WTC11 (cell line): ENCODE measurements at regions not wholly inside any gene's neighbourhood (a gene's known extent, or its start where the extent isn't known, plus 50 kb on each side); places are given as distances from the start of the nearest gene placed in this dataset.

Experiments used
- ATAC-seq: fragments of 200-7000 bp; cut with Tn5 transposase; 2 replicates; pipeline ENCODE4 v1.10.0; 2021; ENCODE audit warnings: mild to moderate bottlenecking, moderate library complexity
- CTCF ChIA-PET: fragments of 300-600 bp; sonication (Branson Sonifier 250); formaldehyde crosslinking; loops from one replicate; lab custom pipeline; 2021; ENCODE audit warnings: antibody characterized with exemption; lab: Charles Lee
- POLR2A ChIA-PET: fragments of 350-600 bp; sonication (Branson Sonifier 250); formaldehyde crosslinking; loops from one replicate; lab custom pipeline; 2021; ENCODE audit warnings: antibody characterized with exemption; lab: Charles Lee
- DNase-seq: peaks from one replicate; pipeline ENCODE4 v3.0.0; 2021; ENCODE audit warnings: low spot score
- H3K27ac Mint-ChIP-seq: 2 replicates; pipeline ENCODE4 v1.8.0; 2021; ENCODE audit warnings: mixed read lengths
- H3K27me3 Mint-ChIP-seq: 2 replicates; pipeline ENCODE4 v1.8.0; 2021; ENCODE audit warnings: low read depth, mild to moderate bottlenecking, moderate library complexity, mixed read lengths
- H3K36me3 Mint-ChIP-seq: 2 replicates; pipeline ENCODE4 v1.8.0; 2021; ENCODE audit warnings: mixed read lengths
- H3K4me1 Mint-ChIP-seq: 2 replicates; pipeline ENCODE4 v1.8.0; 2022; ENCODE audit warnings: mixed read lengths
- H3K4me3 Mint-ChIP-seq: 2 replicates; pipeline ENCODE4 v1.8.0; 2021; ENCODE audit warnings: mild to moderate bottlenecking, moderate library complexity, mixed read lengths
- H3K9me3 Mint-ChIP-seq: 2 replicates; pipeline ENCODE4 v1.8.0; 2021; ENCODE audit warnings: mixed read lengths
- AR ChIP-seq: fragments of 250-450 bp; sonication (Bioruptor Pico); IDR thresholded peaks from 2 replicates; pipeline ENCODE4 v1.9.0; 2021; ENCODE audit warnings: mild to moderate bottlenecking
- ATF2 ChIP-seq: sonication (generic); formaldehyde crosslinking; IDR thresholded peaks from 2 replicates; pipeline ENCODE4 v1.8.1; 2022; ENCODE audit warnings: low read depth, missing genetic modification reagents, borderline replicate concordance
- CBFB ChIP-seq: sonication (generic); formaldehyde crosslinking; IDR thresholded peaks from 2 replicates; pipeline ENCODE4 v1.8.1; 2022; ENCODE audit warnings: mild to moderate bottlenecking, low read depth, missing genetic modification reagents
- CREM ChIP-seq: sonication (generic); formaldehyde crosslinking; IDR thresholded peaks from 2 replicates; pipeline ENCODE4 v1.8.1; 2022; ENCODE audit warnings: mild to moderate bottlenecking, missing genetic modification reagents, moderate library complexity
- E2F1 ChIP-seq: sonication (generic); formaldehyde crosslinking; IDR thresholded peaks from 2 replicates; pipeline ENCODE4 v1.8.0; 2022; ENCODE audit warnings: mild to moderate bottlenecking, missing genetic modification reagents
- HMGXB4 ChIP-seq: sonication (generic); formaldehyde crosslinking; IDR thresholded peaks from 2 replicates; pipeline ENCODE4 v1.8.1; 2023; ENCODE audit warnings: mild to moderate bottlenecking, moderate library complexity, missing genetic modification reagents
- JAZF1 ChIP-seq: fragments of 250-450 bp; sonication (Bioruptor Pico); IDR thresholded peaks from 2 replicates; pipeline ENCODE4 v1.9.0; 2021; ENCODE audit warnings: moderate library complexity, mild to moderate bottlenecking, inconsistent platforms
- KAT7 ChIP-seq: sonication (generic); formaldehyde crosslinking; IDR thresholded peaks from 2 replicates; pipeline ENCODE4 v1.8.1; 2023; ENCODE audit warnings: missing genetic modification reagents, mild to moderate bottlenecking, borderline replicate concordance
- MAX ChIP-seq: sonication (generic); formaldehyde crosslinking; IDR thresholded peaks from 2 replicates; pipeline ENCODE4 v1.8.0; 2022; ENCODE audit warnings: mild to moderate bottlenecking, missing genetic modification reagents
- MLX ChIP-seq: sonication (generic); formaldehyde crosslinking; IDR thresholded peaks from 2 replicates; pipeline ENCODE4 v1.8.1; 2023; ENCODE audit warnings: mild to moderate bottlenecking, missing genetic modification reagents, moderate library complexity
- NFATC4 ChIP-seq: fragments of 250-450 bp; sonication (Bioruptor Pico); IDR thresholded peaks from 2 replicates; pipeline ENCODE4 v1.9.0; 2021; ENCODE audit warnings: mild to moderate bottlenecking
- NFE2L1 ChIP-seq: sonication (generic); formaldehyde crosslinking; IDR thresholded peaks from 2 replicates; pipeline ENCODE4 v1.8.1; 2023; ENCODE audit warnings: missing genetic modification reagents
- NR1H2 ChIP-seq: sonication (generic); formaldehyde crosslinking; IDR thresholded peaks from 2 replicates; pipeline ENCODE4 v1.9.0; 2021; ENCODE audit warnings: mild to moderate bottlenecking, moderate library complexity, missing genetic modification reagents
- NR3C1 ChIP-seq: sonication (generic); formaldehyde crosslinking; conservative IDR thresholded peaks from 2 replicates; pipeline ENCODE4 v1.8.1; 2023; ENCODE audit warnings: low read depth, mild to moderate bottlenecking, missing genetic modification reagents
- OVOL2 ChIP-seq: fragments of 250-450 bp; sonication (Bioruptor Pico); IDR thresholded peaks from 2 replicates; pipeline ENCODE4 v1.9.0; 2021; ENCODE audit warnings: mild to moderate bottlenecking, borderline replicate concordance
- TCF7 ChIP-seq: sonication (generic); formaldehyde crosslinking; IDR thresholded peaks from 2 replicates; pipeline ENCODE4 v1.8.0; 2022; ENCODE audit warnings: mild to moderate bottlenecking, low read depth, missing genetic modification reagents, moderate library complexity
- ZBTB21 ChIP-seq: sonication (generic); formaldehyde crosslinking; IDR thresholded peaks from 2 replicates; pipeline ENCODE4 v1.8.1; 2023; ENCODE audit warnings: mild to moderate bottlenecking, missing genetic modification reagents, borderline replicate concordance
- ZMAT4 ChIP-seq: fragments of 250-450 bp; sonication (Bioruptor Pico); IDR thresholded peaks from 2 replicates; pipeline ENCODE4 v1.9.0; 2021; ENCODE audit warnings: mild to moderate bottlenecking

GRCh38 chr6:105988812-105989577, 97.1 kb upstream of the PRDM1 start:
- H3K36me3 Mint-ChIP-seq = no peaks in the 10 kb centered on the region

GRCh38 chr6:105988321-105988720, 97.8 kb upstream of the PRDM1 start:
- DNase-seq (no peak), ATAC-seq (no peak)
- peaks cover 100% of the 10 kb centered on the region for H3K27me3 Mint-ChIP-seq
- ChIA-PET CTCF (no interaction called here), POLR2A (no interaction called here)
- no peak overlapping the region for H3K4me3 Mint-ChIP-seq
- no peaks in the 10 kb centered on the region for H3K36me3 Mint-ChIP-seq
- peaks cover 28% of the 10 kb centered on the region for H3K4me1 Mint-ChIP-seq
- H3K27ac Mint-ChIP-seq = no peak overlapping the region
- H3K9me3 Mint-ChIP-seq = no peaks in the 10 kb centered on the region
- no peak for TF ChIP-seq CREM (CRISPR knock-in tag)
- no peak for TF ChIP-seq NR1H2 (CRISPR knock-in tag)
- no peak for TF ChIP-seq HMGXB4 (CRISPR knock-in tag)
- TF ChIP-seq TCF7 = no peak
- no peak for TF ChIP-seq NR3C1
- no peak for TF ChIP-seq CBFB (CRISPR knock-in tag)
- no peak for TF ChIP-seq ZMAT4
- no peak for TF ChIP-seq NFATC4 (CRISPR knock-in tag)
- TF ChIP-seq MLX = no peak
- no peak for TF ChIP-seq NFE2L1
- TF ChIP-seq ATF2 (CRISPR knock-in tag) = no peak

More at GRCh38 chr6:105988812-105989577, 97.1 kb upstream of the PRDM1 start:
- Mint-ChIP-seq H3K27me3 (peaks cover 100% of the 10 kb centered on the region), H3K4me3 (no peak overlapping the region), H3K4me1 (peaks cover 35% of the 10 kb centered on the region), H3K9me3 (no peaks in the 10 kb centered on the region), H3K27ac (no peak overlapping the region)
- DNase-seq (no peak), ATAC-seq (no peak)
- ChIA-PET POLR2A (no interaction called here), CTCF (interaction anchor here (1.2 to 1.9 kb wide), 2 partner anchors 7 to 234 kb away, joined by 4 to 5 read pairs; no protein-coding TSS in a partner anchor)
- TF ChIP-seq KAT7 (CRISPR knock-in tag) (no peak), NR3C1 (no peak), E2F1 (CRISPR knock-in tag) (no peak), ZBTB21 (CRISPR knock-in tag) (no peak), OVOL2 (CRISPR knock-in tag) (no peak), CREM (CRISPR knock-in tag) (no peak), AR (CRISPR knock-in tag) (no peak), JAZF1 (CRISPR knock-in tag) (no peak), MAX (CRISPR knock-in tag) (no peak), ATF2 (CRISPR knock-in tag) (no peak)
